K562 (cell line): ENCODE measurements at regions not wholly inside any gene's neighbourhood (a gene's known extent, or its start where the extent isn't known, plus 50 kb on each side); places are given as distances from the start of the nearest gene placed in this dataset.

Source experiments
- ATAC-seq: fragments of 200-7000 bp; cut with Tn5 transposase; 3 replicates; pipeline ENCODE4 v1.9.1; 2020; ENCODE audit warnings: moderate library complexity
- BruUV-seq: library from RNA; stranded (reverse); fragments of 400-500 nt; replicated peaks from 2 replicates; lab custom pipeline; 2021; lab: Mats Ljungman, UMichigan
- CTCF ChIA-PET: fragments of 300-600 bp; formaldehyde crosslinking; extraction: SDS; loops from one replicate; lab custom pipeline; 2021; ENCODE audit warnings: low intra/inter-chr PET ratio; lab: Yijun Ruan, JAX
- POLR2A ChIA-PET: fragments of 300-600, 350-650 bp; sonication (Branson Sonifier 250); formaldehyde crosslinking; extraction: SDS; loops from one replicate; lab custom pipeline; 2021; ENCODE audit warnings: antibody characterized with exemption, inconsistent platforms; lab: Yijun Ruan, JAX
- DNase-seq, 4 experiments: peaks; one replicate each; pipeline versions ENCODE4 v3.0.0 to v3.0.0-alpha.2; 2011 to 2018; ENCODE audit warnings: low spot score in 3 of 4, mixed read lengths in 3 of 4; ENCODE audit errors: extremely low read depth in 1 of 4
- FAIRE-seq: peaks from 2 replicates; lab custom pipeline; 2011; peaks lifted over from hg19 to GRCh38; lab: Jason Lieb, UNC
- H2AFZ ChIP-seq: 2 replicates; pipeline ENCODE4 v1.6.0; 2011; ENCODE audit warnings: low read depth, low read length, control low read depth, inconsistent platforms
- H3K27ac ChIP-seq: fragments of 200-600 bp; 3 replicates; pipeline ENCODE4 v1.8.0; 2011; ENCODE audit warnings: low read depth, mild to moderate bottlenecking, control low read depth, inconsistent platforms, low read length, moderate library complexity, mixed read lengths; ENCODE audit errors: extremely low read depth
- H3K27me3 ChIP-seq, 2 experiments: fragments of 300-600 bp in 1 of 2; 2 replicates in 1 of 2; 3 replicates in 1 of 2; pipeline versions ENCODE4 v1.6.0 to v1.8.0; 2011; ENCODE audit warnings: inconsistent platforms in 2 of 2, low read length in 2 of 2, mild to moderate bottlenecking in 1 of 2, mixed read lengths in 1 of 2, moderate library complexity in 1 of 2; ENCODE audit not compliant: control insufficient read depth in 2 of 2, insufficient read depth in 2 of 2
- H3K36me3 ChIP-seq: fragments of 300-600 bp; 3 replicates; pipeline ENCODE4 v1.8.0; 2011; ENCODE audit warnings: mild to moderate bottlenecking, low read length, inconsistent platforms; ENCODE audit not compliant: control insufficient read depth, insufficient read depth
- H3K4me1 ChIP-seq, 2 experiments: fragments of 200-600 bp in 1 of 2; replicated peaks in 1 of 2; 2 replicates in 1 of 2; 3 replicates in 1 of 2; pipeline versions ENCODE4 v1.5.1 to v1.8.0; 2011; ENCODE audit warnings: inconsistent platforms in 2 of 2, low read length in 2 of 2, mild to moderate bottlenecking in 1 of 2, mixed read lengths in 1 of 2, moderate library complexity in 1 of 2; ENCODE audit not compliant: control insufficient read depth in 2 of 2, insufficient read depth in 2 of 2
- H3K4me2 ChIP-seq: 2 replicates; pipeline ENCODE4 v1.6.1; 2011; ENCODE audit warnings: low read length, control low read depth, inconsistent platforms, mixed read lengths; ENCODE audit not compliant: insufficient read depth
- H3K4me3 ChIP-seq: fragments of 200-600 bp; sonication (generic), shearing (Covaris generic); 2 replicates; pipeline ENCODE4 v1.5.1; 2016; ENCODE audit warnings: control low read depth, inconsistent platforms
- H3K79me2 ChIP-seq: fragments of 200-600 bp; 3 replicates; pipeline ENCODE4 v1.8.0; 2011; ENCODE audit warnings: low read length, inconsistent platforms; ENCODE audit not compliant: control insufficient read depth, insufficient read depth
- H3K9ac ChIP-seq, 2 experiments: 2 replicates each; pipeline versions ENCODE4 v1.6.0 to v1.6.1; 2011; ENCODE audit warnings: low read depth in 2 of 2, low read length in 2 of 2, control low read depth in 1 of 2, inconsistent platforms in 1 of 2, mild to moderate bottlenecking in 1 of 2, mixed read lengths in 1 of 2; ENCODE audit not compliant: insufficient read depth in 1 of 2
- H3K9me1 ChIP-seq: one replicate; pipeline ENCODE4 v1.6.0; 2011; ENCODE audit warnings: inconsistent platforms, mild to moderate bottlenecking, low read length, moderate library complexity; ENCODE audit not compliant: control insufficient read depth, insufficient read depth
- H3K9me3 ChIP-seq: replicated peaks from 2 replicates; pipeline ENCODE4 v1.5.1; 2011; ENCODE audit warnings: low read depth, low read length, inconsistent platforms; ENCODE audit not compliant: control insufficient read depth, insufficient read depth
- H4K20me1 ChIP-seq: replicated peaks from 2 replicates; pipeline ENCODE4 v1.6.1; 2011; ENCODE audit warnings: low read length, inconsistent platforms, mixed read lengths; ENCODE audit not compliant: control insufficient read depth, insufficient read depth
- BRCA1 ChIP-seq, 2 experiments: fragments of 450-650 bp in 1 of 2; sonication (generic) in 1 of 2; formaldehyde crosslinking in 1 of 2; IDR thresholded peaks; 2 replicates each; pipeline versions ENCODE4 v1.5.0 to v1.6.1; 2017 to 2020; ENCODE audit warnings: mild to moderate bottlenecking in 1 of 2, missing genetic modification reagents in 1 of 2
- C11orf30 ChIP-seq: fragments of 450-650 bp; IDR thresholded peaks from 2 replicates; pipeline ENCODE4 v1.6.1; 2016; ENCODE audit warnings: low read depth, mild to moderate bottlenecking
- HDAC3 ChIP-seq: fragments of 450-650 bp; IDR thresholded peaks from 2 replicates; pipeline ENCODE4 v1.6.1; 2018; ENCODE audit warnings: borderline replicate concordance, mild to moderate bottlenecking, moderate library complexity; ENCODE audit not compliant: partially characterized antibody
- IRF2 ChIP-seq: sonication (generic); formaldehyde crosslinking; IDR thresholded peaks from 2 replicates; pipeline ENCODE4 v1.8.1; 2022; ENCODE audit warnings: mild to moderate bottlenecking, missing genetic modification reagents
- KLF16 ChIP-seq: IDR thresholded peaks from 2 replicates; pipeline ENCODE4 v1.6.1; 2016; ENCODE audit warnings: antibody characterized with exemption
- LARP7 ChIP-seq: fragments of 450-650 bp; IDR thresholded peaks from 2 replicates; pipeline ENCODE4 v1.6.1; 2016
- MCM5 ChIP-seq: fragments of 450-650 bp; IDR thresholded peaks from 2 replicates; pipeline ENCODE4 v1.6.1; 2016; ENCODE audit warnings: low read depth
- RUNX1 ChIP-seq: sonication (generic); IDR thresholded peaks from 2 replicates; pipeline ENCODE4 v1.6.1; 2016; ENCODE audit warnings: antibody characterized with exemption, low read depth
- TARDBP ChIP-seq: fragments of 450-650 bp; IDR thresholded peaks from 2 replicates; pipeline ENCODE4 v1.6.1; 2016
- TRIM28 ChIP-seq: fragments of 450-650 bp; IDR thresholded peaks from 2 replicates; pipeline ENCODE4 v1.6.1; 2017
- WGBS: fragments of 100-300 bp; shearing (Covaris generic); methylation state at CpG from one replicate; pipeline ENCODE4 v1.1.6; 2016; ENCODE audit warnings: low coverage, mixed read lengths; ENCODE audit not compliant: insufficient coverage; ENCODE audit errors: missing lambda C conversion rate; 5-methylcytosine and 5-hydroxymethylcytosine counted together
- in situ Hi-C: fragments of 300-500 bp; cut with MboI; formaldehyde crosslinking; loops from 4 replicates; pipeline ENCODE4 v1.15.0; 2018; ENCODE audit warnings: inconsistent platforms, mixed read lengths
- intact Hi-C: fragments of 100-400 bp; cut with micrococcal nuclease; formaldehyde crosslinking; loops from 2 replicates; pipeline ENCODE4 v1.14.2; 2022
- TF ChIP-seq, protein P1 (sequence below): sonication (generic); formaldehyde crosslinking; IDR thresholded peaks from 2 replicates; pipeline ENCODE4 v1.8.0; 2023; ENCODE audit warnings: mild to moderate bottlenecking, missing genetic modification reagents
- TF ChIP-seq, protein P2 (sequence below): fragments of 450-650 bp; IDR thresholded peaks from 2 replicates; pipeline ENCODE4 v1.6.1; 2017; ENCODE audit warnings: antibody characterized with exemption, mild to moderate bottlenecking
- TF ChIP-seq, protein P3 (sequence below): fragments of 250-450 bp; sonication (Bioruptor Pico); IDR thresholded peaks from 2 replicates; pipeline ENCODE4 v1.8.0; 2021; ENCODE audit warnings: moderate library complexity, mild to moderate bottlenecking, inconsistent platforms

DNA sequence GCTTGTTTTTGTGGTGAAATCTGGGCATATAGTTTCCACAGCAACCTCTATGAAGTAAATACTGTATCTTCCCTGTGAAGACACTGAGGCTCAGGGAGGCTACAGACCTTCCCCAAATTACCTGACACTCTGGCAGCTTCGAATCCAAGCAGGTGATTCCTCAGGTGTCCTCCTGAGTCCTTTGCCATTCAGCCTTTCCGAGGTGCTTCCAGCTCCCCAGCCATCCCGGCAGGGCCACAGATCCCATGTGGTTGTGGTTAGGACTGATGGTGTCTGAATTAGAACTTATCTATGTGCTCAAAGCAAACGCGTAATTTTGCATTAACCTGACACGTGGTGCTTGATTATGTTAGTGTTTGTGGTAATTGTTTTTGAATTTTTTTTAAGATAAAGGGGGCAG lies 785.6 kb downstream of the BRD1 start:
- TF ChIP-seq IRF2 (CRISPR knock-in tag) (no peak), TRIM28 (no peak), KLF16 (no peak), RUNX1 (no peak), LARP7 (no peak), HDAC3 (no peak), BRCA1 (IDR thresholded peaks at IDR 0.05) (no peak), BRCA1 (CRISPR knock-in tag; IDR thresholded peaks at IDR 0.05) (no peak), C11orf30 (no peak), MCM5 (no peak), TARDBP (no peak)
- TF ChIP-seq, protein P1, sequence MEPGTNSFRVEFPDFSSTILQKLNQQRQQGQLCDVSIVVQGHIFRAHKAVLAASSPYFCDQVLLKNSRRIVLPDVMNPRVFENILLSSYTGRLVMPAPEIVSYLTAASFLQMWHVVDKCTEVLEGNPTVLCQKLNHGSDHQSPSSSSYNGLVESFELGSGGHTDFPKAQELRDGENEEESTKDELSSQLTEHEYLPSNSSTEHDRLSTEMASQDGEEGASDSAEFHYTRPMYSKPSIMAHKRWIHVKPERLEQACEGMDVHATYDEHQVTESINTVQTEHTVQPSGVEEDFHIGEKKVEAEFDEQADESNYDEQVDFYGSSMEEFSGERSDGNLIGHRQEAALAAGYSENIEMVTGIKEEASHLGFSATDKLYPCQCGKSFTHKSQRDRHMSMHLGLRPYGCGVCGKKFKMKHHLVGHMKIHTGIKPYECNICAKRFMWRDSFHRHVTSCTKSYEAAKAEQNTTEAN, result no peak
- TF ChIP-seq, protein P2, sequence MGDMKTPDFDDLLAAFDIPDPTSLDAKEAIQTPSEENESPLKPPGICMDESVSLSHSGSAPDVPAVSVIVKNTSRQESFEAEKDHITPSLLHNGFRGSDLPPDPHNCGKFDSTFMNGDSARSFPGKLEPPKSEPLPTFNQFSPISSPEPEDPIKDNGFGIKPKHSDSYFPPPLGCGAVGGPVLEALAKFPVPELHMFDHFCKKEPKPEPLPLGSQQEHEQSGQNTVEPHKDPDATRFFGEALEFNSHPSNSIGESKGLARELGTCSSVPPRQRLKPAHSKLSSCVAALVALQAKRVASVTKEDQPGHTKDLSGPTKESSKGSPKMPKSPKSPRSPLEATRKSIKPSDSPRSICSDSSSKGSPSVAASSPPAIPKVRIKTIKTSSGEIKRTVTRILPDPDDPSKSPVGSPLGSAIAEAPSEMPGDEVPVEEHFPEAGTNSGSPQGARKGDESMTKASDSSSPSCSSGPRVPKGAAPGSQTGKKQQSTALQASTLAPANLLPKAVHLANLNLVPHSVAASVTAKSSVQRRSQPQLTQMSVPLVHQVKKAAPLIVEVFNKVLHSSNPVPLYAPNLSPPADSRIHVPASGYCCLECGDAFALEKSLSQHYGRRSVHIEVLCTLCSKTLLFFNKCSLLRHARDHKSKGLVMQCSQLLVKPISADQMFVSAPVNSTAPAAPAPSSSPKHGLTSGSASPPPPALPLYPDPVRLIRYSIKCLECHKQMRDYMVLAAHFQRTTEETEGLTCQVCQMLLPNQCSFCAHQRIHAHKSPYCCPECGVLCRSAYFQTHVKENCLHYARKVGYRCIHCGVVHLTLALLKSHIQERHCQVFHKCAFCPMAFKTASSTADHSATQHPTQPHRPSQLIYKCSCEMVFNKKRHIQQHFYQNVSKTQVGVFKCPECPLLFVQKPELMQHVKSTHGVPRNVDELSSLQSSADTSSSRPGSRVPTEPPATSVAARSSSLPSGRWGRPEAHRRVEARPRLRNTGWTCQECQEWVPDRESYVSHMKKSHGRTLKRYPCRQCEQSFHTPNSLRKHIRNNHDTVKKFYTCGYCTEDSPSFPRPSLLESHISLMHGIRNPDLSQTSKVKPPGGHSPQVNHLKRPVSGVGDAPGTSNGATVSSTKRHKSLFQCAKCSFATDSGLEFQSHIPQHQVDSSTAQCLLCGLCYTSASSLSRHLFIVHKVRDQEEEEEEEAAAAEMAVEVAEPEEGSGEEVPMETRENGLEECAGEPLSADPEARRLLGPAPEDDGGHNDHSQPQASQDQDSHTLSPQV, result no peak
- TF ChIP-seq, protein P3, sequence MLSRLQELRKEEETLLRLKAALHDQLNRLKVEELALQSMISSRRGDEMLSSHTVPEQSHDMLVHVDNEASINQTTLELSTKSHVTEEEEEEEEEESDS (CRISPR knock-in tag), result no peak
- DNase-seq (no peak), FAIRE-seq (no peak), ATAC-seq (no peak)
- Histone ChIP-seq H3K9me3 (no peaks in the 10 kb centered on the region), H3K9ac (no peak overlapping the region), H3K36me3 (no peaks in the 10 kb centered on the region), H3K27me3 (peaks cover 0 to 9% of the 10 kb centered on the region in 2 experiments; a peak in 1 of 5 replicates), H3K79me2 (no peaks in the 10 kb centered on the region), H3K9me1 (no peaks in the 10 kb centered on the region), H3K4me3 (no peak overlapping the region), H3K27ac (no peak overlapping the region), H4K20me1 (no peaks in the 10 kb centered on the region), H2AFZ (no peak overlapping the region), H3K4me1 (no peaks in the 10 kb centered on the region), H3K4me2 (no peak overlapping the region)
- CTCF ChIA-PET, result no interaction called here
- in situ Hi-C loops (loop anchor here (25.0 kb wide), 1 partner anchor 270 kb away; no protein-coding TSS in a partner anchor), intact Hi-C loops (loop anchor here (10.0 kb wide), 1 partner anchor 683 kb away; no protein-coding TSS in a partner anchor)
- whole genome bisulfite sequencing, result 0% methylated on average over 6 of the region's 6 CpGs
- POLR2A ChIA-PET, result no interaction called here
- BruUV-seq, result no TSS peak
